GM19467 (cell line): ENCODE measurements at regions not wholly inside any gene's neighbourhood (a gene's known extent, or its start where the extent isn't known, plus 50 kb on each side); places are given as distances from the start of the nearest gene placed in this dataset.
"Not testable (repeated sequence)": the region's sequence is repeated elsewhere in the genome, so short reads cannot be mapped to it uniquely, and the experiment has no call there.

Experiments
- ATAC-seq: cut with Tn5 transposase; IDR thresholded peaks from one replicate; pipeline ENCODE4 v1.9.1; 2021; ENCODE audit warnings: mild to moderate bottlenecking, moderate library complexity; ENCODE audit not compliant: unreplicated experiment

GRCh38 chr3:194959666-194960065 lies 274.0 kb downstream of the FAM43A start:
- ATAC-seq: not testable (repeated sequence)

GRCh38 chr3:194960446-194961032 lies 274.9 kb downstream of the FAM43A start:
- ATAC-seq: no peak

GRCh38 chr3:194961149-194961548 lies 275.5 kb downstream of the FAM43A start:
- ATAC-seq: no peak

GRCh38 chr3:194961571-194961970 lies 275.9 kb downstream of the FAM43A start:
- ATAC-seq: no peak

- ATAC-seq: no peak
These were observed 276.4 kb downstream of the FAM43A start for GRCh38 chr3:194962056-194962455.

- no peak for ATAC-seq
These were observed 279.1 kb downstream of the FAM43A start for GRCh38 chr3:194964809-194965208.

GRCh38 chr3:194967151-194968117 lies 281.8 kb downstream of the FAM43A start:
- no peak for ATAC-seq

- no peak for ATAC-seq
These were observed 284.4 kb downstream of the FAM43A start for GRCh38 chr3:194970066-194970465.

GRCh38 chr3:194971009-194971408 lies 285.3 kb downstream of the FAM43A start:
- no peak for ATAC-seq

GRCh38 chr3:194971965-194972364 lies 286.3 kb downstream of the FAM43A start:
- ATAC-seq: no peak

- no peak for ATAC-seq
These were observed 287.0 kb downstream of the FAM43A start for GRCh38 chr3:194972641-194973040.

GRCh38 chr3:194973366-194974000 lies 287.8 kb downstream of the FAM43A start:
- ATAC-seq: no peak

- ATAC-seq: no peak
These were observed 288.9 kb downstream of the FAM43A start for GRCh38 chr3:194974468-194975135.

- ATAC-seq: no peak
These were observed 290.4 kb downstream of the FAM43A start for GRCh38 chr3:194976049-194976451.

- no peak for ATAC-seq
These were observed 291.2 kb downstream of the FAM43A start for GRCh38 chr3:194976874-194977273.

- ATAC-seq: no peak
These were observed 291.7 kb downstream of the FAM43A start for GRCh38 chr3:194977356-194977755.

- no peak for ATAC-seq
These were observed 291.8 kb downstream of the XXYLT1 start for GRCh38 chr3:194979173-194979572.

GRCh38 chr3:194982472-194982871 lies 288.5 kb downstream of the XXYLT1 start:
- no peak for ATAC-seq

GRCh38 chr3:194983121-194983520 lies 287.8 kb downstream of the XXYLT1 start:
- ATAC-seq: no peak

- no peak for ATAC-seq
These were observed 287.3 kb downstream of the XXYLT1 start for GRCh38 chr3:194983620-194984019.

GRCh38 chr3:194984066-194984465 lies 286.9 kb downstream of the XXYLT1 start:
- no peak for ATAC-seq
